CD1c-positive myeloid dendritic cell (primary cell): ENCODE measurements at regions not wholly inside any gene's neighbourhood (a gene's known extent, or its start where the extent isn't known, plus 50 kb on each side); places are given as distances from the start of the nearest gene placed in this dataset.
A peak's percentile ranks its signal among the peaks of the same experiment; 100 is the strongest.

Source experiments
- DNase-seq: peaks from one replicate; pipeline ENCODE4 v3.0.0-alpha.2; 2016; ENCODE audit errors: extremely low spot score

DNA sequence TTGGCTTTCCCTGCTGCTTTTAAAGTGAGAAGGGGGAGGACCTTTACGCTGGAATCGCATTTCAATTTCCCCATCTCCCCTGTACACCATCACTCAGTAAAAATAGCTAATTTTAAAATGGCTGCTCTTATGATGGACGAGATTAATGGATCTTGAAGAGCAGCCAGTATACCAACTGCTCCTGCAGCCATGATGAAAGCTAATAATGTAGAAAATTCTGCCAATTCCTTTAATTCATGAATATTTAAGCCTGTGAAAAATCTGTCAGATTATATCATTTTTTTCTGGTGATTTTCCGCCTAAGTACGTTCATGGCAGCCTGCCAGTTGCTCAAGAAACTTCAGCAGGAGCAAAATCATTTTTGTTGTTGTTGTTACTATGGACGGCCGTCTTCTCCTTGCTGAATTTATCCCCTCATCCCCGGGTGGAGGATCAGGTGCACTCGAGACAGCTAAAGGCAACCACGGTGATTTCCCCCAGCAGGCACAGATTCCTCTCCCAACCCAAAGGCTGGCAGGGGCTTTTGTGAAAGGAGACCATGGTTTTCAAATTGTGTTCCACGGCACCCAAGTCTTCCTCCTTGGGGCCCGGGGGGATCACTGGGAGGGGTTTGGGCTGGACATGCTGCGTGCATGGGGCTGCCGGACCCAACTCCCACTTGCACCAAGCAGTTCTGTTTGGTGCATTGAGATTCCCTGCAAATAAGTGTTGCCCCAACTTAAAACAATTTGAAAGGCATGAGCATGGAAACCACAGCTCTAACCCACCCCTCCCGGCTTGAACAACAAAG is 289.6 kb downstream of the UACA start:
- DNase-seq, result no peak

DNA sequence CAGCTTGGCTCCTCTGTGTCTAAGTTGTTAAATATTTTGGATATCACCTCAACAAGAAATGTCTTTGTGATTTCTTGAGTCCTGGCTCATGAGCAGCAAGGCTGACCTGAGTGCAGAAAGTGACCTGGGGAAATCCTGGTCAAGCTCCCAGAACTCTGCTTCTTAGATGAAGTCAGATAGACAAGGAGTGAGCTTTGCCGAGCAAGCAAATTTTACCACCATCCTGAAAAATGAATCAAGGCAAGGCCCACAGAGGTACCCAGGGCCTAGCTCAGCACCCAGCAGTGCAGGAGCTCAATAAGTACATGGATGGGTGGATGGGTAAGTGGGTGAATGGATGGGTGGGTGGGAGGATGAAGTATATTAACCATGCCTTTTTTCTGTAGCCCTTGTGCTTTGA is 291.8 kb downstream of the UACA start:
- DNase-seq, result no peak

DNA sequence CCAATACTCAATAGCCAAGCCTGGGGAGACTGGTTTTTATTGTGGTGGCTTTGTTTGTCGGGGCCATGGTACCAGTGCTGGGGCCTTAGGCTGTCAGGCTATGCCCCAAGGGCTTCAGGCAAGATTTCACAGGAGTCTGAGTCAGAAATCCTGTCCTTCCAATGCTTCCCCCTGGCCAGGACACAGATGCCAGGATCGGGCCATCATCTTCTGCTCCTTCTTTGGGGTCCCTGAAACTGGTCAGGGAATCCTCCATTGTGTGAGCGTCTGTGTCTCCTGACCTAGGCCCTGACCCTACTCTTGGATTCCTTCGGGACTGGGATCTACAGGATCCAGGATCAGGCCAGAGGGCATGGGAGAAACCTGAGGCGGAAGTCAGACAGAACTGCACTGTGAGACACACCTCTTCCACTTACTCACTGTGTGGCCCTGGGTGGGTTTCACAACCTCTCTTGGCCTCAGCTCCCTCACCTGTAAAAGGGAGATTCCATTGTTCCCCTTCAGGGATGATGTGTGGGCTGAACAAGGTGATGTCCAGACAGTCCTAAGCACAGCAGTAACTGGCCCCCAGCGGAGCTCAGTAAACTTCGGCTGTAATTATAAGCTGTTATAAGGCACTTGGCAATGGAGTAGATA is 292.7 kb downstream of the UACA start:
- DNase-seq, result no peak

DNA sequence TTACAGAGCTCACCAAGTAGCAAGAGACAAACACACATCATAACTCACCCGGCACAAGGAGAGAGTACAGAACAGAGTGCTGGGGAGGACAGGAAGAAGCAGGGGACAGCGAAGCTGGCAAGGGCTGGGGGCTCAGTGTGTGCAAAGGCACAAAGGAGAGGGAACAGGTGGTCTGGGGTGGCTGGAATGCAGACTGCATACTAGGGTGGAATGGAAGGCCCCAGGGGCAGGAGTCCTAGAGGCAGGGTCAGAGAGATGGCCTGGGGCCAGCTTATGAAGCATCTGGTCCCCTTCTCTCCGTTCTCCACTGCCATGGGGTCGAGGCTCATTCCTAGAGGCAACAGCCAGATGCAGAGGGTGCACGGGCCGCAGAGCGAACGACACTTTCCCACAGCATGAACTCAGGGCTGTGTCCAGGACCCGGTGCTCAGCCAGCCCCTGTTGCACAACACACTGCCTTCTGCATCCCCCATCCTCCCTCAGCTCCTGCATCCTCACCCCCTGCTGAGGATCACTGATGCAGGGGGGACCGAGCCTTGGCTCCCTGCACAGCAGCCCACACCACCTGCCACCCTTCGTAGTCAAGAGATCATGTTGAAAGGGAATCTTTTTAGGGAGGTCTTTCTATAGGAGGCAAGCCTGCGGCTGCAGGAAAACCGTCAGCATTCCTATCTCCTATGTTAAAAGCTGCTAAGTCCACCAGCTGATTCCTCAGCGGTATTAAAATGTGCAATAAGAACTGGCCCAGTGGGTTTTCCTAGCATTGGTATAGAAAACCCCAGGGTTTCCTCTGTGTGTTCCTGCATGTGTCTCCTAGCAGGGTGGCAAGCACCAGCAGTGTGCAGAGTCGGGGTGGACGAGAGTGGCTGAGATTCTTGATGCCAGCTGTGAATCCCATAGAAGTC is 293.5 kb downstream of the UACA start:
- DNase-seq, result no peak

DNA sequence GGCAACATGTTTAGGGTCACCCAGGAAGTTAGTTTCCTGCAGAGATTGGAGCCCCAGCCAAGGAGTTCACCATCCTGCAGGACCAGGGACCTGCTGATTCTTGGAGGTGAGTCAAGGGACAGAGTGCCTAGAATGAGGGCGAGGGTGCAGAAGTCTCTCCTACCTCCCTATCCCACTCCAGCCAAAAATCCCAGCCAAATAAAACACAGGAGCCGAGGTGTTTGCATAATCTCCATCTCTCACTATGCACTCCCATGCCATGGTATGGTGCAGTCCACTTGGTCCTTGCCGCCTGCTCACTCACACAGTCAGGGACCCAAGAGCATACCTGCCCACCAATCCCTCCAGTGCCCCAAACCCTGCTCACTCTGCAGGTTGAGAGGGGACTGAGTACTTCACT is 294.2 kb downstream of the UACA start:
- no peak for DNase-seq

DNA sequence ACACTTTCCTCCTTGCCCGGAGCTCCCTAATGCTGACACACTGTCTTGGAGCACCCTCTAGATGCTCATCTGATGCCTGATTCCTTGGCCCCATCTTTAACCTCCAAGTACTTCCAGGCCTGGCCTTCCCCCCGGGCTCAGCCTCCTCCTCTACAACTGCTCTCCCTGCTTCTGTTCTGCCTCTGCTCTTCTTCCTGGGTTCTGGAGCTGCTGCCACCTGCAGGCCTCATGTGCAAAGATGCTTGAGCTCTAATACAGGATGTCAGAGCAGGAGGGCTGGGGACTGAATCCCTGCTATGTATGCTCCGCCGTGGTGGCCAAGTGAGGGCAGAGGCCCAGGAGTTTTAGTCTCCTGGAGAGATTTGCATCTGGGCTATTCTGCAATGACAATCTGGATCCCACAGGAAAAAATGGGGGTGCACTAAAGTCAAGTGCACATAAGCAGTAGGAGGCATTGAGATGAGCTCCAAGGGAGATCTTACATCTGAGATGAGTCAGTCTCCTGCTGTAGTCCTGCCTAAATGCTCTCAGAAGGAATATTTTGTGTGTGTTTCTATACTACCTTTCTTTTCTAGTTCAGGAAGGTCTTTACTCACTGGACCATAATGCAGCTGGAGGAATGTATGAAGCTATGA is 296.3 kb downstream of the UACA start:
- DNase-seq, result peak; percentile 48

DNA sequence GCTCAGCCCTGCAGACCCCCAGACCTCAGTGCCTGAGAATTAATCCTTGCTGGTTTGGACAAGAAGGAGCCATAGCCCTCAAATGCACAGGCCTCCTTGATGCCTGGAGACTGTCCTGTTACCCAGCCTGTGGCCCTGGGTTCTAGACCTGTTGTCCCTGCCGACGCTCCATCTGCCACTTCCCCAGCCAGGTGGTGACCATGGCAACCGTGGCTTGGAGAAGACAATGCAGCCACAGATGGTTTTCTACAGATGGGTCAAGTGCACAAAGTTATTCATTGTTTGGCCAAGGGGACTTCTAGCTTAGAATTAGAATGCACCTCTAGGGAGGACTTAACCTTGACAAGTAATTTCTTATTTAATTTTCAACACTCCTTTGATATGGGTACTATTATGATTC is 297.1 kb downstream of the UACA start:
- DNase-seq, result no peak

DNA sequence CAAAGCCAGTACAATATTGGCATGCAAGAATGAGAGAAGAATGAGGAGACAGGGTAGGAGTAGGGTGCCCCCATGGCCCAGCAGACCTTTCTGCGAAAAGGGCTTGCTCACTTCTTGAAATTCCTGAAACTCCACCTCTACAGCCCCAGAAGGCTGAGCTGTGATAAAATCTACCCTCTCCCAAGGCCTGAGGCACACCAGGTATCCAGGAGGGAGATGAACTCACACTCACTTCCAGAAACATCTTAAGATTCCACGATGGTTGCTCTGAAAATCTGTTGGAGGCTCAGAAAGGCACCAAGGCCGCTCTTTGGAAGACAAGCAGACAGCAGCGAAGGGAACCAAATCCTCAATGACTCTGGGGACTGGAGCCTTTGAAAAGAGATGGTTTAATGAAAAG is 297.5 kb downstream of the UACA start:
- DNase-seq, result no peak

DNA sequence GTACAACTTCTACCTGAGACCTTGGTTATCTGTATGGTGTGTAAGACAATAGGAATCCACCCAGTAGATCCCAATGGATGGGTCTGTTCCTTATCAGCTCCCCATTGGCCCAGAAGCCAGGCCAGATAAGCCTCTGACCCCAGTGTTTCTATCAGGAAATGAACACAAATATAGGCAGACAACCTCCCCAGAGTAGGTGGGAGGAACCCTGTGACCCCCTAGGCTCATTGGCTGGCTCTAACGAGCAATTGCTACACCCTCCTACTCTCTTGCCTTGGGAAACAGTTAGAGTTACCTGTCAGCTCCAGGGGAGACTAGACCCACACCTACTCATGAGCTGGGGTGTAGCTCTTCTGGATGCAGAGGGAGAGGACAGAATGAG is 299.9 kb downstream of the UACA start:
- DNase-seq, result peak; percentile 71

DNA sequence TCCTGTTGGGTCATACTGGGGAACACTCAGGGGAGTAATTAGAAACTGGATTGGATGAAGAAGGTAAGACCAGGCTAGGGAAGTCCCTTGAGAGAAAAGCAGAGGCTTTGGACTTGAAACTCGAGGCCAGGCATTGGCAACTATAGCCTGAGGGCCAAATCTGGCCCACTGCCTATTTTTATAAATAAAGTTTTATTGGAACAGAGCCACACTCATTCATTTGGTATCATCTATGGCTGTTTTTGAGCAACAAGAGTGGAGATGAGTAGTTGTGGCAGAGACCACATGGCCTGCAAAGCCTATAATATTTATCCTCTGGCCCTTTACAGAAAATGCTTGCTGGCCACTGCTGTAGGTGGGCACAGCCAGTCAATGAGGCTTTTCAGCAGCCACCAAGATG is 301.4 kb downstream of the UACA start:
- DNase-seq, result no peak

DNA sequence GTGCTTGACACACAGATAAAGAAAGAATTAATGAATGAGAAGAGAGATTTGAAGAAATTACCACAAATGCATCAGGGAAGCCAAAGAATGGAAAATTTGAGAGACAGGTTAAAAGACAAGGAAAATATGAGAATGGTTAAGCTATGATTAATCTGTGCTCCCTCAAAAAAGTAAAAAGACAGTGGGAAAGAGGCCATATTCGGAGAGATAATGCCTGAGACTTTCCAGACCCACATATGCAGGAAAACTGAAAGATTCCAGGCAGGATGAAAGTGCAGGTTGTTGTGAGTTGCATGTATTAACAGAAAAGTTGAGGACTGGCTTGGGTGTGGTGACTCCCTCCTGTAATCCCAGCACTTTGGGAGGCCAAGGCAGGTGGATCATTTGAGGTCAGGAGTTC is 302.3 kb downstream of the UACA start:
- DNase-seq, result no peak

DNA sequence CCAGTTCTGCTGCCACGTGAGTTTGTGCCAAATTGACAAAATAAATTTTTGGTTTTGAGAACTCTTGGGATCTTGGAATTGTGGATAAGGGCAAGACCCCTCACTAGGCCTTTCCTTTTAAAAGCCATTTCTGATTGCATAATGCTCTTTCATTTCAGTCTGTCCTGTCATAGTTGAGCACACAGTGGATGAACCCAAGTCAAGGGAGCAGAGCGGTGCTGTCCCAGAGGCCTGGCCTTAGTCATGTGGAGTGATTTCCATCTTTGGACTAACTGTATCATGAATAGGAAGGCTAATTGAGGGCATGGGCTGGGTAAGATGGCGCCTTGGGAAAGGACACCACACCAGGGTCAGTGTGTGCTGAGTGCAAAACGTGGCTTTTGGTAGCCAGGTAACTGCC is 304.0 kb downstream of the UACA start:
- peak; percentile 13 for DNase-seq

DNA sequence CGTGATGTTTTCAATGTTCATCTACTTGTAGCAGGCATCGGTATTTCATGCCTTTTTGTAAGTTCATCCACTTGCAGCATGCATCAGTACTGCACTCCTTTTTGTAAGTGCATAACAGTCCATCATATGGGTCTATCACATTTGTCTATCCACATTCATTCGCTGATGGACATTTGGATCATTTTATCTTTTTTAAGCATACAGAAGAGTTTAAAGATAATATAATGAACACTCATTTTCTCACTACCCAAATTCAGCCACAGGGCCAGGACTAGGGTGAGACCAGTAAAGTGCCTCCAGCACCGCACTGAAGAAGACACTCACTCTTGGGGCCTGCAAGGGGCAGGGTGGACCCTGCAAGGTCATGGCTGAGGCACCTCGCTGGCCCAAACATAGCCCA is 309.6 kb downstream of the UACA start:
- DNase-seq, result no peak

DNA sequence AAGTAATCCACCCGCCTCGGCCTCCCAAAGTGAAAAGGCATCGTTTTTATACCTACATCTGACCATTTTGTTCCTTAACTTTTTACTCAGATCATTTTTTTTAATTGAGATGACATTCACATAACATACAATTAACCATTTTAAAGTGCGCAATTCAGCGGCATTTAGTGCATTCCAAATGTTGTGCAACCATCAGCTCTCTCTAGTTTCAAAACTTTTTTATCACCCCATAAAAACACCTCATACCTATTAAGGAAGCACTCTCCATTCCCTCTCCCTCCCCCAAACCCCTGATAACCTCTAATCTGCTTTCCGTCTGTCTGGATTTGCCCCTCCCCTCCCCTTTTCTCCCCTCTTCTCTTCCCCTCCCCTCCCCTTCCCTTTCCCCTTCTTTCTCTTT is 310.1 kb downstream of the UACA start:
- DNase-seq, result no peak

DNA sequence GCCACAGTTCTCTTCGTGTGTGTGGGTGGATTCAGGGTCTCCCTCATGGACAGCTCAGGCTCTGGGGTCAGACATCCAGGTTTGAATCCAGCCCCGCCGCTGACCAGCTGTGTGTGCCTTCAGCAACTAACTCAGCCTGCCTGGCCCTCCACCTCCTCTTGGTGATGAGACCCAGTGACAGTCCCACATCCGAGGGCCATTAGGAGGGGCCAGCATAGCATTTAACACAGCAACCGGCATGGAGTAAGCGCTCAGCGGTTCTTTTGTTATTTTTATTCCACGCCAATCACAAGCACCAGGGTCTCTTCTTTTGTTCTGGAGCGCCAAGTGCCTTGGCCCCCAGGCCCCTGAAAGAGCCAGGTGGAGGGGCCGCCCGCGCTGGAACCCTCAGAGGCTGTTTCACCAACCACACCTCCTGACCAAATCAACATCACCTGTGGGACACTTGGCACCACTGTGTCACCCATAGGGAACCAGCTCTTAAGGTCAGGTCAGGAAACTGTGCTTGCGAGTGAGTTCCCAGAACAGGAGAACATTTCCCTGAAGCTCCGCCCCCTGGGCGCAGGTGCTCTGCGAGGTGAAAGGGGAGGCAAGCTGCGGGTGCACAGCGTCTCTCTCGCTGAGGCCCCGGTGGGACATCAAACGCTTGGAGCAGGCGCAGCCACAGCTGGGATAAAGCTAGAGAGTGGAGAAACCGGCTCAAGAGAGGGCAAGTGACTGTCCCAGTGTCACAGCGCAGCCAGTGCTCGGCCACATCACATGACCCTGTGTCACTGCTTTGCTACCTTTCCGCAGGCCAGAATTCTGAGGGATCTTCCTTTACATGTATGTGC is 311.3 kb downstream of the UACA start:
- no peak for DNase-seq

DNA sequence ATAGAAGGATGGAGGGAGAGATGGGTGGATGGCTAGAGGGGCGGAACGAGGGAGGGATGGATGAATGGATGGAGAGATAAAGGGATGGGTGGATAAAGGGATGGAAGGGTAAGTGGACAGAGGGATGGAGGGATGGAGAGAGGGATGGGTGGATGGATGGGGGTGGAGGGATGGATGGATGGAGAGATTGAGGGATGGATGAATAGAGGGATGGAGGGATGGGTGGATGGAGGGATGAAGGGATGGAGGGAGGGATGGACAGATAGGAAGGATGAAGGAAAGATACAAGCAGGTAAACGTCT is 313.3 kb downstream of the UACA start:
- no peak for DNase-seq

DNA sequence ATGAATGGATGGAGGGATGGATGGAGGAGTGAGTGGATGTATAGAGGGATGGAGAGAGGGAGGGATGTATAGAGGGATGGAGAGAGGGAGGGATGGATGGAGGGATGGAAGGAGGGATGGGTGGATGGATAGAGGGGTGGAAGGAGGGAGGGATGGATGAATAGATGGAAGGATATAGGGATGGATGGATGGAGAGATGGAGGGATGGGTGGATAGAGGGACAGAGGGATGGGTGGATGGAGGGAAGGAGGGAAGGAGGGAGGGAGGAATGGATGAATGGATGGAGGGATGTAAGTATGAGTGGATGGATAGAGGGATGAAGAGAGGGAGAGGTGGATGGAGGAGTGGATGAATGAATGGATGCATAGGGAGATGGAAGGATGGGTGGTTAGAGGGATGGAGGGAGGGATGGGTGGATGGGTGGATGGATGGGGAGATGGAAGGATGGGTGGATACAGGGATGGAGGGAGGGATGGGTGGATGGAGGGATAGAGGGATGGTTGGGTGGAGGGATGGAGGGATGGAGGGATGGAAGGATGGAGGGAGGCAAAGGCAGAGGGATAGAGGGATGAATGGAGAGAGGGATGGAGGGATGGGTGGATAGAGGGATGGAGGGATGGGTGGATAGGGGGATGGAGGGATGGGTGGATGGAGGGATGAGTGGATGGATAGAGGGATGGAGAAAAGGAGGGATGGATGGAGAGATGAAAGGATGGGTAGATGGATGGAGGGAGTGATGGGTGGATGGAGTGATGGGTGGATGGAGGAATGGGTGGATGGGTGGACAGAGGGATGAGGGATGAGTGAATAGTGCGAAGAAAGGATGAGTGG is 313.8 kb downstream of the UACA start:
- DNase-seq, result no peak

DNA sequence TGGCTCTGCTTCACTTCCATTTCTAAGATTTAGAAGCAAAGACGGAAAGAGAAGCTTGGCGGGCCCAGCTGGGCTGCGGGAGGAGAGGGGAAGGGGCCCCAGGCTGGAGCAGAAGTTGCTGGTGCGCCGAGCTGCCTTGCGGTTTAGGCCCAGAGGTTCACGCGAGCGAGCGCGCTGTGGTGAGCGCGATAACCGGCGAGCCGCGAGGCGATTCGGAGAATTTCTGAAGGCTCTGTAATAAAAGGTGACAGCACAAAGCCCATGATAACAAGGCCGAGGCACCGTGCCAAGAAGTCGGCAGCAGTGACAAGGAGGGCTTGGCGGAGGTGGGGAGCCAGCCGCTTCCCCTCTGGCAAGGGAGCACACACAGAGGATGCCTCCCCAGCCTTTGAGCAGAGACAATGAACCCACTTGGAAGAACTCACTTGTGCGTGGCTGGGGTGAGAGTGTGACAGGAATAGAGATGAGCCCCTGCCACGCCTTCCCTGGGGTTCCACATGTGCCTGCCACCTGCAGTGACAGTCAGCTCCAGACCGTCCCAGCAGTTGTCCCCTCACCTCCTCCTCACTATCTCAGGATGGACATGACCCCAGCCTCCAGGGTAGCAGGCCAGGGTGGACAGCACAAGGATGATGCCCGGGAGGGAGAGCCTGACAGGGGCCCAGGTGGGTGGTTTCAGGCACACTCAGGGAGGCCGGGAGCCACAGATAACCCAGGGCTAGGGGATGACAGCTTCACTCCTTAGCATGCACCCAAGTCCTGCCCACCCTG is 315.2 kb downstream of the UACA start:
- DNase-seq, result peak; percentile 39

DNA sequence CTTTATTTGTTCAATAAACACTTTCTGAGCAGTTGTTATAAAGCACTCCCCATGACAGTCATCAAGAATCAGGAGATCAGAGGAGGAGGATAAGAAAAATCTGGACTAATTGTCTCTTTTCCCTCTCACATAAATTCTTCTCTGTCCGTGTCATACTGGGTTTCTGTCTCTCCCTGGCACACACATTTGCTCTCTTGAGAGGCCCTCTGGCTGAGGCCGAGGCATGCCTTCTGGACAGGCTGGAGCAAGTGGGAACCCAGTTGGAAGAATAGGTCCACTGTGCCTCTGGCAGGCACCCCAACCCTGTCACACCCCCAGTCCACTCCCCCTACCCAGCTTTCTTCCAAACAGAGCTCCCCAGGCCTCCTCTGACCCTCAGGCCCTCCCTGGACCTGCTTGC is 315.8 kb downstream of the UACA start:
- DNase-seq, result no peak

DNA sequence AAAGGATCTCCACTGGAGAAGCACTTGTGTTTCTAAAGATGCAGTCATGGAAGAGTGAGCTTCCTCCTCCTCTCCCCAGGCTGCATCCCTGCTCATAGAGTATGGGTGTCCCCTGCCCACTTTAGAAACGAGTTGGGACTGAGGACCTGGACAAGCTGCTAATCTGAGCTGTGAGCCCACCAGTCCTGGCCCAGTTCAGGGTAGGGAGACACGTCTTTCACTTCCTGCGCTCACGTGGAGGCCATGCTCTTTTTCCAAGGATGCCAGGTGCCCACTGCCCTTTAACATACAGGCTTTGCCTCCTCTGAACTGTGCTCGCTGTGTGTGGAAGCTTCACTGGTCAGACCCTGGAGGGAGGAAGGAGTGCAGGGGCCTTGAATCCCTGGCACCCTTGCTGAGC is 316.3 kb downstream of the UACA start:
- DNase-seq, result no peak
